Embryonic facial prominence (tissue), 1 donor: ENCODE measurements at regions not wholly inside any gene's neighbourhood (a gene's known extent, or its start where the extent isn't known, plus 50 kb on each side); places are given as distances from the start of the nearest gene placed in this dataset.

Experiments
- DNase-seq: peaks from one replicate; pipeline ENCODE4 v3.0.0-alpha.2; 2016; ENCODE audit errors: extremely low spot score

DNA sequence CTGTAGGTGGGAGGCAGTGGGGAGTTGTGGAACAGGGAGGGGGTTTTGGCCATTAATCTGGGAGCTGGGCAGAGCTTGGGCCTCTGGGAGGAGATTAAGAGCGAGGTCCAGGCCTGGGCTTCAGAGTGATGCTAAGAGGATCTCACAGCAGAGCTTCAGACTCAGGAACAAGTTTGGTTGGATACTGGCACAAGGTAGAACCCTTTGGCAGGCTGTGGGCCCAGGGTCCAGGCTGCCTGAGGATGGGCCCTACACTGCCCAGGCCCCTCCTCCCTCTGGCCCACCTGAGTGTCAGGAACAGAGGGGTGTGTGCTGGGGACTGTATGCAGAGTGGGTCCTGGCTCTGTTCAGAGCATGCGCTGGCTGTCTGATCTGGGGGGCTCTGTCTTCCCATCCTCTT is 334.9 kb downstream of the CYP26B1 start:
- DNase-seq: no peak

DNA sequence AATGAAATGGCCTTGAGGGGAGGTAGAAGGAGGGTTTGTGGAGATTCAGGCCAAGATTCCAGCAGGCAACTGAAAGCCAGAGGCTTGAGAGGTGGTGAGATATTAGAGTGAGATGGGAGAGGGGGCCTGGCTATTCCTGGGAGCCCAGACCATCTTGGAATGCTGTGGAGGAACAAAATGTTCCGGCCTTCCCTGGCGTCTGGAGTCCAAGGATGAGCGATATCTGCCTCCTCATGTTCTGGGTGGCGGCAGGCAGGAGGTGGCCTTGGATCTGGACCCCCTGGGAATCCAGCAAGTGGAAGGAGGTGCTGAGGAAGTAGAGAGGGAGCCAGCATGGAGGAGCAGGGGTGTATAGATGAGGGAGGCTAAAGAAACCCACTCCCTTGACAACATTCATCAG is 335.9 kb downstream of the CYP26B1 start:
- DNase-seq: no peak

- DNase-seq: no peak
Observed at GRCh38 chr2:71811157-71811556, 336.5 kb downstream of the CYP26B1 start.

- DNase-seq: no peak
Observed at GRCh38 chr2:71807581-71808451, 339.8 kb downstream of the CYP26B1 start.

GRCh38 chr2:71806432-71806831 is 341.2 kb downstream of the CYP26B1 start:
- DNase-seq: no peak

GRCh38 chr2:71804281-71804751 is 343.3 kb downstream of the CYP26B1 start:
- DNase-seq: no peak

- DNase-seq: no peak
Observed at GRCh38 chr2:71803398-71803797, 344.3 kb downstream of the CYP26B1 start.

DNA sequence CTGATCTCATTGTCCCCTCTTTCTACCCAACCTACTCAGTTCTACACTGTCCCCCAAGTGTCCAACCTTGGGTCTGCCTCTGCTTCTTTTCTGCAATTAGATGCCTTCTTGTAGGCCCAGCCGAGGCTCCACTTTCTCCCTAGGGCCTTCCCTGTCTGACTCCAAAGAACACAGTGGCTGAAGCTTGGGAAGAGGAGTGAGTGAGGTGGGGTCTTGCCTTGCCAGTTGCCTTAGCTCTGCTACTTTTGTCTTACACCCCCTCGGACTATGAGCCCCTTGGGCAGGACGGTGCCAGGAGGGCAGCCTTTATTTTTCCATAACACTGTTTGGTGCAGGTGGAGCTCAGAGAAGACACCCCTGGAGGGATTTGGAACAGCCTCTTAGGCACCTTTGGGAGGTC is 345.1 kb downstream of the CYP26B1 start:
- DNase-seq: no peak

DNA sequence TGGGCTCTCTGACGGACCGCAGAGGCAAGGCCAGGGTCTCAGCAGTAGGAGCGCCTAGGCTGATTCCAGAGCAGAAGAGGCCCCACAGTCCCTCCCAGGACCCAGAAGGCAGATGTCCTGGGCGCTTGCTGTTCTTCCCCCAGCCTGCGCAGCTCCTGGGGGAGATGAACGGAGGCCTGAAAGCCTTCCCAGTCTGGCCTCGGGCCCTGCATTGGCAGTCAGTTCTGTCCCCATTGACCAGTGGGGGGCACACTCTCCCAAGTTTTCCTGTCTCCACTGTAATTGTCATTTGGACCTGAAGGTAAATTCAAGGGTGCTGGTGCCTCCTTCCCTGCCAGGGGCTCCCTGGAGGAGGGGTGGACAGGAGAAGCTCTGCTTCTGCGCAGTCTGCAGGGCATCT is 345.7 kb downstream of the CYP26B1 start:
- no peak for DNase-seq

GRCh38 chr2:71801556-71801955 is 346.1 kb downstream of the CYP26B1 start:
- DNase-seq: no peak

- no peak for DNase-seq
Observed at GRCh38 chr2:71800851-71801250, 346.8 kb downstream of the CYP26B1 start.

DNA sequence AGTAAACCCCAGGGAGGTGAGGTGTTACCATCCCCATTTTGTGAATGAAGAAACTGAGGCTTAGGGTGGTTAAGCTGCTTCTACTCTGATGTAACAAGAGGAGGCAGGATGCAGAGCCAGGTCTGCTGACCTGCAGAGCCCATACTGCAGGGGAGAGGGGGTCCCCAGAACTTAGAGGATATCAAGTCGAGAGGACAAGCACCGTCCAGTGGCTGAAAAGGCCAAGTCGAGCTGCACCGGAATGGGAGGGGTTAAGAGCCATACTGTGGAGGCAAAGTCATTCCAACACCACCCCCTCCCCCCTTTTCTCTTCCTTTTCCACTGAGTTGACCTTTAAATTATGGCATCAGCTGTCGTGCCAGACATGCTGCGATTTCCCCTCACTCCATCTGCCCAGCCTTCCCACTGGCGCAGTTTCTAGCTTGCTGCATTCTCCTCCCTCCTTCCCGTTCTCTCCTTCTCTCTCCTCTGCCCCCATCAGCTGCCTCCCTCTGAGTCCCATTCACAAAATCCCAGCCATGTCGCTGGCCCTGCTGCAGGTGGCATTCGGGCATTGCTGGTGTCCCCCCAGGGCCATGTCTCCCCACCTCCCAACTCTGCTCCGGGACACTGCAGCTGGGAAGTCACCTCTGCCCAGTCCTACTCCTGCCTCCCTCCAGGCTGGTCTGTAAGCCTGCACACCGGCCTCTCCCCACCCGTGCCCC is 346.9 kb downstream of the DYSF start:
- no peak for DNase-seq

GRCh38 chr2:71799013-71799575 is 345.7 kb downstream of the DYSF start:
- DNase-seq: no peak

GRCh38 chr2:71798266-71799012 is 345.1 kb downstream of the DYSF start:
- DNase-seq: no peak

DNA sequence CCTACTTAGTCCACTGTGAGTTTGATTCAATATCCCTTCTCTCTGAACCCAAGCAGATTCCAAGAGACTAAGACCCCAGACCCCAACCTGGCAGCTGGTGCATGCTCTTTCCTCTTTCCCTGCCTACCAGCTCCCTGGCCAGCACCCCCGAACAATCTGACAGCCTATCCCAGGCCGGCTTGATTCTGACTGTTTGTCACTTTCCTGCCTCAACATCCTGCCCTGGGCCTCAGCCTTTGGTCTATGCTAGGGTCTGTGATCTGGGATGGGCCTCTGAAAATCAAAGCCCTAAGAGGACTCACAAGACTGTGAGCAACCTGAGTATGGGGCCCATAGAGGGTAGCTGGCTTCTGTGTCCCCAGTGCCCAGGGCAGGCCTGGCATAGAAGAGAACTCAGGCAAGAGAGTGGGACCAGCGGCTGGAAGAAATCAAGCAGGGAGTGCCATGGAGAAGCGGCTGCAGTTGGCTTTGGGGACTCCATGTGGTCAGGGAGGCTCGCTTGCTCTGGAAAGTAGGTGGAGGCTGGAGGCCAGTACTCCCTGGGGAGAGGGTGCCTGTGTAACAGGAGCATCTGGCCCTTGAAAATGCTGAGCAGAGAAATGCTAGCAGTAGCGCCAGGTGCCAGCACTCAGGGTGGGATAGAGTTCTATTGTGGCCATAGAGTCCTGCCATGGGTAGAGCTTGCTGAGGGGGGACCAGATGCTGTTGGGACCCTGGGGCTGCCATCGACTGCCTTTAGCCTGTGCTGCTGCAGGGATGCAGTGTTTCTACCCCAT is 343.9 kb downstream of the DYSF start:
- no peak for DNase-seq

DNA sequence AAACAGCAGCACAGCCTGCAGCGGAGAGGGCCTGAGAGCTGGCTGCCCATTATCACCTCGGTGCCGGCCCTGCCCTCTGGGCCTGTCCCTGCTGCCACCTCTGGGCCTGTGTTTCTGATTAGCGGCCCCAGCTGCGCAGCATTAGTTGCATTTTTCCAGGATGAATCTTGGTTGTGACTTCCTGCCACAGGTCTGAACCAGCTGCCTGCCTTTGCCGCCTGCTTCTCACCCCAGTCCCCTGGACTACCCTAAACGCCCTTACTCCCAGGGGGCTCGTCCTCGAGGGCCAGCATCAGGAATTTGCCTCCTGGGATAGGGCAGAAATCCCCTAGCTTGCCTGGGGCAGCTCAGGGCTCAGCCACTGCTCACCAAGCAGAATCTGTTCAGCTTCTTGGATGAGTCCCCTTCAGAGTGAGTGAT is 342.8 kb downstream of the DYSF start:
- DNase-seq: no peak

DNA sequence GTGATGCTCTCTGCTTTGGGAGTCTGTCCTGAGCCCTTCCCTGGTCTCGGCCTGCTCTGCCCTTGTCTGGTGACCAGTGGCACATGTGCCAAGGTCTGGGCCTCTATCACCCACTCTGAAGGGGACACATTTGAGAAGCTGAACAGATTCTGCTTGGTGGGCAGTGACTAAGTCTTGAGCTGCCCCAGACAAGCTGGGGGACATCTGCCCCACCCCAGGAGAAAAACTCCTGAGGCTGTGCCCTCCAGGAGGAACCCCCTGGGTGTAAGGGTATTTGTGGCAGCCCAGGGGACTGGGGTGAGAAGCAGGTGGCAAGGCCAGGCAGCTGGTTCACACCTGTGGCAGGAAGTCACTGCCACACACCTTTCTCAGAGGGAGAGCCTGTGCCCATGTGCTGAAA is 342.1 kb downstream of the DYSF start:
- DNase-seq: no peak

DNA sequence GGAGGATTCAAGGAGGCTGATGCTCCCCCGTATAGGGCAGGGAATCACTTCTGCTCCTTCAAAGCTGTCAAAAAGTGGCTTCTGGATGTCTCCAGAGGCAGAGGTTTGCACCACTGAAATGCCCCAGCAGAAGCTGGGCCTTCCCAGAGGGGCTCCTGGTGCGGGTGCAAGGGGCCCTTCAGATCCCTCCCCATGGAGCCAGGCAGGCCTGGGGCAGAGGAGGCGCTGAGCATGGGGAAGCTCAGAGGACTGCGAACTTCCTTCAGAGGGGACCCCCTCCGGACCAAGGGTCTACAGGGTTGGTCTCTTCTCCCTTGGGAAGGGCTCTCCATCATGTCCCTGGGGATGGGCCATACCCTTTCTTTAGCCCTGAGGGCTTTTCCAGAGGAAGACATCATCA is 341.2 kb downstream of the DYSF start:
- DNase-seq: no peak

- no peak for DNase-seq
Observed at GRCh38 chr2:71793926-71794325, 340.6 kb downstream of the DYSF start.

GRCh38 chr2:71792926-71793761 is 339.8 kb downstream of the DYSF start:
- DNase-seq: no peak
